HG02884 (cell line): ENCODE measurements at regions not wholly inside any gene's neighbourhood (a gene's known extent, or its start where the extent isn't known, plus 50 kb on each side); places are given as distances from the start of the nearest gene placed in this dataset.
A peak's percentile ranks its signal among the peaks of the same experiment; 100 is the strongest.

ENCODE experiments used
- ATAC-seq: cut with Tn5 transposase; IDR thresholded peaks from one replicate; pipeline ENCODE4 v1.9.1; 2021; ENCODE audit warnings: mild to moderate bottlenecking, moderate library complexity; ENCODE audit not compliant: unreplicated experiment

GRCh38 chr6:130547723-130548122 is 181.9 kb downstream of the TMEM200A start:
- no peak for ATAC-seq

DNA sequence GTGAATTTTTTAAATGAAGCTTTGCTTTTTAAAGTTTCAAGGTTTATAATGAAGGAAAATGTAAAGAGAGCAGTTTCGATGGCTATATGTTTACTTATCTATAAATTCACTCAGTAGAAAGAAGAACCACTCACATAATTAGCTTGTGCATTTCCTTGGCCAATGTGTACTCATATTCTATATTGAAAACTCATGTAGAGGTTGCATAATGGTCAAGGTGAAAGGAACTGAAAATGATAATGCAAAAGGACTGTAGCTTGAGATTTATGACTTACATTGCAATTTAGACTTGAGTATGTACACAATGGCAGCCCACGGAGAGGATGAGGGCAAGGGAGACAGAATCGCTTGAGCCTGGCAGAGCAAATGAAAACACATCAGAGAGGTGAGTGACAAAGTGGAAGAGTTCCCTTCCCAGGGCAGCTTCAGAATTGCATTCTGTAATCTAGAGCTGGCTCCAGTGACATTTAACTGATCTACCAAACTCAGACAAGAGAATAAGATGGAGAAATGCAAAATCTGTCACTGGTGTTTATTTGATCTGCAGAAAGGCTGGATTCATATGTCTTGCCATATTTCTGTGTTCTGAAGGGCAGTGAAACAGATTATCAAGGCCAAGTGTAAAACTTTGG is 191.8 kb downstream of the TMEM200A start:
- ATAC-seq: no peak

- ATAC-seq: no peak
These were observed 192.3 kb downstream of the TMEM200A start for GRCh38 chr6:130558131-130558530.

DNA sequence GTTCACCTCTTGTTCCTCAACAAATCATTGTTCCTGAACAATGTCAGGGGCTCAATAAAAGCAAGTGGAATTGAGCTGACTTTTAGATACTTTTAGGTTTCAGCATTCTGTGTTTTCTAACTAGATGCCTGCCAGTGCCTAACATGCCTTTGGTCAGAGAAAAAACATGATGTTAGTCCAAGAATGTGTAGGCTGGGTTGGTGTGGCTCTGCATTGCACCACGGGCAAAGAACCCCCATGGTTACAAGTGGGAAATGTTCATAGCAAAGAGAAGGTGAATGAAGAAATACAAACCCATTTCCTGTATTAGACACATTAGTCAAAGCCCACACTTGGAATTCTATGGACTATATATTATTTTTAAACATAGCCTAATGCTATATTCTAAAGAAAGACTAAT is 193.3 kb downstream of the TMEM200A start:
- no peak for ATAC-seq

DNA sequence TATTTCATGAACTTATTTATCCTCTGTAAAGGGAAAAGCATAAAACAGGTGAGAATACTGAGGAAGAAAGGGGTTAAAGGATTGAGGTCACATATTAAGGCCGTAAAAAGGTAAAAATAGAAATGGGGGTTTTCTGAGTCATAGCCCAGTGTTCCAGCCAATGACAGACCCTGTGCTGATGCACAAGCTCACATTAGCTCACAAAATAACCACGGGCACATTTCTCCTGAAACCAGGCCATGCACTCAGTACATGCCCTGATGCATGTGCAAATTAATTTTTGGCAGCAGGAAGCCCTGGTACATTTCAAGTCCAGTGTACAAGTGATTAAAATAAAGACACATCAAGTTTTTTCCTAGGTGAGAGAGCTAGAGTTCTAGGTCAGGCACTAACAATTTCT is 194.4 kb downstream of the TMEM200A start:
- ATAC-seq: no peak

GRCh38 chr6:130561159-130561558 is 195.3 kb downstream of the TMEM200A start:
- ATAC-seq: peak; percentile 51

- no peak for ATAC-seq
These were observed 199.9 kb downstream of the TMEM200A start for GRCh38 chr6:130565696-130566095.

DNA sequence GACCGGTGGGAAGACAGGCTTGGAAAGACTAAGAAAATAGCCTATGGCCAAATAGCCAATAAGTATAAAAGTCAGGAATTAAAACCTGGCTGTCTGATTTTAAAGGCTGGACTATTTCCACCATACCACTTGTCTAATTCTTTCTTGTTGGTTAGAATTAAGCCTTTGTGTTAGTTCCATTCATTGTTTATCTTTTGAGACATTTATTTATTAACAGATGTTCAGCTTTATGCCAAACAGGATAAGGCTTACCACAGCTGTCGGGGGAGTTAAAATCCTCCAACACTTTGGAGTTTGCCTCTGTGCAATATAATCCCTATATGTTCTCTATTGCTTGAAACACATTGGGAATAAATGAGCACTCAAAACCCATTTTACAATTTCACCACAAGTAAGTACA is 208.3 kb downstream of the TMEM200A start:
- no peak for ATAC-seq

GRCh38 chr6:130575557-130575956 is 209.7 kb downstream of the TMEM200A start:
- no peak for ATAC-seq

DNA sequence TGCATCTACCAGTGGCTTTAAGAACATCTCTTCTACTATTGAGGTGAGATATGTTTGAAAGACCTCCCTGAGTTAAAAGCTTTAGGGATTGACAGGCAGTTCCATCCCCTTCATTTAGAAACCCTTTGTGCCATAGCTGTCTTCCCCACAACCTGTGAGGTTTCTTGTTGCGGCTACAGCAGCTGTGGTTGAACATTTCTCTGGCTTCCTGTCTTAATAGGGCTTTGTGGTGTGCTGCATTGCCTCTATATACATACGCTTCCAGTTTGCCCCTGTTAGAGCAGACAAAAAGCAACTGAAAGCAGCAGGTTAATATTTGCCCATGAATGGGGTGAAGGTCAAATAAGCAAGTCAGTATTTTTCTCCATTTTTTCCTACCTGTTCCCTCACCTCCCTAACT is 210.2 kb downstream of the TMEM200A start:
- peak; percentile 100 for ATAC-seq

DNA sequence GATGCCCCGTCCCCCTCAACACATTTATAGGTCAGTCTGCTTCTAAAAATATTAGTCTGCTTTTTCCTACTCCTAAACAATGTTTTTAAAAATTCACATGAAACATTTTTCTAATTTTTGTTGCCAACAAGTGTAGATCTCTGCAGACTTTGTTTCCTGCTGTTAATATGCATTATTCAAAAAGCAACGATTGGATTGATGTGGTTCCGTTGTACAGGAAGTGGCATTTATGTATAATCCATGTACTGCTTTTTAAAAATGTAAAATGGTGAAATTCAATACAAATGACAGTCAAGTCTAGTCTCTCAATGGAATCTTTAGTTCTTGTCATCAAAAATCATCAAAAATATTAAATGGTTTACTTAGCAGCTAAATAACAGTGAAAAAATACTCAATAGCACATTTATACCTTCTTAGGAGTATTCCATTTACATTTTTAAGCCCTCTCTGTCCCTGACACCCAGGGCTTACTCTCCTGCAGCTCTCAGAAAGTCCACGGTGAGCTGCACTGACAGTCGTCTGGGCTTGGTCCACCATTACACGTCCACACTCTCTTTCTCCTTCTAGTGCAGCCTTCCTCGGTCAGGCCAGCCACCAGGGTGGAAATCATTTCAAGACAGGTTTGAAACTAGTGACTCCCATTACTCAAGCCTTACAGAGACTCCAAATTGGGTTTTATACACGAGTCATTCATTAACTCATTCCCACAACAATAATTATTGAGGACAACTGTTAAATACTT is 211.5 kb downstream of the TMEM200A start:
- ATAC-seq: no peak

- ATAC-seq: no peak
These were observed 212.9 kb downstream of the TMEM200A start for GRCh38 chr6:130578713-130579112.

DNA sequence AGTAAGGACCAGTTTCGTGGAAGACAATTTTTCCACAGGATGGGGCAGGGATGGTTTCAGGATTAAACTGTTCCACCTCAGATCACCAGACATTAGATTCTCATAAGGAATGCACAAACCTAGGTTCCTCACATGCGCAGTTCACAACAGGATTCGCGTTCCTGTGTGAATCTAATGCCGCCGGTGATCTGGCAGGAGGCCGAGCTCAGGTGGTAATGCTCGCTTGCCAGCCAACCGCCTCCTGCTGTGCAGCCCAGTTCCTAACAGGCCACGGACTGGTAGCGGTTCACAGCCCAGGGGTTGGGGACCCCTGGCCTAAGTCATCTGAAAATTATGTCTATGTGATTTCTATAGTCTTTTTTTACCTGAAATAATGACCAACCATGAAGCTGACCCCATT is 217.5 kb downstream of the TMEM200A start:
- ATAC-seq: no peak

DNA sequence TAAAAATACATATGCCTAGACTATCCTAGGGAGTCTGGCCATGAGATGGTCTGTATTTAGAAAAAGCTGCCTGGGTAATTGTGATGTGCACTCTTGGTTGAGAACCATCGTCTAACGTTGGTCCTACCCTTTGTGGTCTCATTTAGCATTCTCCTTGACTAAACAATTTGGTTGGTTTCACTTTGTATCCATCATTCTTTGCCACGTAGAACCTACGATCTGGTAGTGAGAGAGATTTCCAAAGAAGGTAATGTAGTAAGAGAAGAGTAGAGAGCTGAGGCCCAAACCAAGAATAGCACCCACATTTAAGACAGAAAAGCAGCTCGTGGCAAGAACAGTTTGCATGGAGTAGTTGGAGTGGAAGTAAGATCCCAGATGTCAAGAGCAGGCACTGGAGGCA is 219.8 kb downstream of the TMEM200A start:
- ATAC-seq: no peak

- no peak for ATAC-seq
These were observed 222.1 kb downstream of the TMEM200A start for GRCh38 chr6:130587778-130588520.

GRCh38 chr6:130593200-130593599 is 227.4 kb downstream of the TMEM200A start:
- peak; percentile 87 for ATAC-seq

- no peak for ATAC-seq
These were observed 228.1 kb downstream of the TMEM200A start for GRCh38 chr6:130593948-130594347.

DNA sequence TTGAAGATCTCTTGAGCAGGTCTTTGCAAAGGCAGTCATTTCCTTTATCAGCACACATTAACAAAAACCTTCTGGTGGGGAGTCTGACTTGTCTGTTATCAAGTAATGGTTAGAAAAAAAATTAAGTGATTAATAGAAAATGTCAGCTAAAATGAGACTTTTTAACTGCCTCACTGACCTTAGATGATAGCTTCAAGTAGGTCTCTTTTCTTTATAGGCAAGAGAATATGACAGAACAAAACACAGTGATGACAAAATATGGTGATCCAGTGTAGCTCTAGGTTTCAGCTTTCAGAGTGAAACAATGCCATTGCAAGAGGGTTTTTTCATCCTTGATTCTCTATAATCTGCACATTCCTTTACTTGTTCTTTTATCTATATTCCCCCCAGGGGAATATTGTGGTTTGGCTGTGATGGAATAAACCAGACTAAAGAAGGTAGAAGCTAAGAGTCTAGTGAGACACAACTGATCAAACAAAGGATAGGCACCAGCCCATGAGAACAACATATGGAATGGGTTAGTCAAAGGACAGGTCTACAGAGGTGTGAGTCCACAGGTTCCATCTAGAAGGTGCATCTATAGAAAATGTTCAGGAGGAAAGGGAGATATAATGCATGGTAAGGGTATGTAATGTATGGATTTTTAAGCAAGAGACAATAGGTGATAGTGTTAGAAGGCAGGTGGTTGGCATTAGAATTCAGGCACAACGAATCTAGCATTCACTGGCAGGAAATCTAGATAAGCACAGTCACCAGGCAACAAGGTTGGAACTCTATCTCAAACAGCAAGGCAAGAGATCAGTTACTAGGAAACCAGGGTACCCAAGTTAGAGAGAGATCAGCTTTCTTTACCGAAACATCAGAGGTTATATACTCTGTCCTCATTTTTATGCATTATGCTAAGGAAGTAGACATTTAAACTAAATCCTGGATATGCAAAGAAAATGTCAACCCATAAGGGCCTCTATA is 228.9 kb upstream of the SMLR1 start:
- ATAC-seq: no peak

DNA sequence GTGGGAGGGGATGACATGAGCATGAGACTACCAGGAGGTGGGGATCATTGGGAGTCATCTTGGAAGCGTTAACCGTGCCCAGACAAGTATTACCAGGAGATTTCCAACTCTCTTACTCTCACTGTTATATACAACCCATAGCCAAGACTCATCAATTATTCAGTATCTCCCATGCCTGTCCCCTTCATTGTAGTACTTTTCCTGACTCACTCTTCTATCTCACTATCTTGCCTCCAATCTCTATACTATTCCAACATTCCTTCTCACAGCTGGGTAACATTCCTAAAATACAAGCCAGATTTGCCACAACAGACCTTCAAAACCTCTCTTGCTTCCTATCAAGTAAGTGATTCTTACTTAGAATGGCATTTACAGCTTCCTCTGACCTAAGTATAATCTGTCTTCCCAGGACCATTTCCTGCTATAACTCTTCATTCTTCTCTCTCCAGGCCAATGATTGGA is 226.3 kb upstream of the SMLR1 start:
- ATAC-seq: no peak

DNA sequence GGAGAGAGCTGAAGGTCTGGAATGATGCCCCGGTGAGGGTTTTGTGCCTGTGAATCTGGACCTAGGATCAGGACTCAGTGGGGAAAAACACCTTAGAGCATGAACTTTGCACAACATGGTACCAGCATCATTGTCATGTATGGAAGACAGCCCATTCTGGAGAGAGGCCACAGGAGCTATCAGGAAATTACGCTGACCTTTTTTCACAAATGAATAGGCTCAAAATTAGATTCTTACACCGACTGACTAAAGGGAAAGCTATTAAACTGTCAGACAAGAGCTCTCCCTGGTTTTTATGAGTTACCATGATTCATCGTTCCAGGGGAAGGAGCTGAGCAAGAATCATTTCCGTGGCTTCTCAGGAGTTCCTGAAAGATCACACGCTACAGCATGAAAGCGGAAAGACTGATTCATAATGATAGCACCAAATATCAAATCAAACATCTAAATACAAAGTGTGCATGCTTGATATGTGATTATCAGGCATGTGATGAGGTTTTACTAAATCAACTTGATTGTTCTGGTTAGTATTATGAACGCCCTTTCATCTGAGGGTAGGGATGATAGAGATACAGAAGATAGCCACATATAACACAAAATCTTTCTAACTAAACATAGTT is 224.9 kb upstream of the SMLR1 start:
- ATAC-seq: no peak
